ENCODE measurements at regions not wholly inside any gene's neighbourhood (a gene's known extent, or its start where the extent isn't known, plus 50 kb on each side); places are given as distances from the start of the nearest gene placed in this dataset.

DNA sequence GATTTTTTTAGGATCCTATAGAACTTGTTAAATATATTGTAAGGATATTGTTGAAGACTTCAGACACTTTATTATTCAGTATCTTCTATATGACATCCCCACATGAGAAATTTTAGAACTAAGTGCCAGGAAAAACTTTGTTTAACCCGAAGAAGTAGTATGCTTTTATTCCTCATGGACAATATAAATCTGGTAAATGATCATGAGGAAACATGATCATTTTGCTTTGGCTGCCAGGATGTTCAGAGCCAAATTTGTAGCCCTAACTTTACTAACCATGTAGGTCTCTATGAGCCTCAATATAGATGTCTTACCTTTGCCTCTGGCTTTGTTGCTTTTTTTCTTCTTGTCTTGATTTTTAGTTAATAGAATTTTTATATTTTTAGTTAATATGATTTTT, 77.8 kb upstream of the TEX13D start:
- Histone ChIP-seq H3K9me3 (ENCODE audit: insufficient read depth, low read depth) (no peaks in the 10 kb centered on the region), H3K4me2 (no peak overlapping the region), H3F3A (ENCODE audit: insufficient read depth, low read depth) (no peaks in the 10 kb centered on the region), H3K9me2 (ENCODE audit: insufficient read depth) (no peaks in the 10 kb centered on the region), H3K4me3 (no peak overlapping the region), H3K27me3 (ENCODE audit: insufficient read depth, low read depth) (no peaks in the 10 kb centered on the region), H3K36me3 (ENCODE audit: low read depth) (no peaks in the 10 kb centered on the region), H3K79me2 (ENCODE audit: low read depth) (no peaks in the 10 kb centered on the region), H2AFZ (no peak overlapping the region), H3K4me1 (replicated peaks; ENCODE audit: insufficient read depth) (no peaks in the 10 kb centered on the region), H4K20me1 (ENCODE audit: insufficient read depth) (no peaks in the 10 kb centered on the region; the same call in 1 of the 2 replicates), H3K27ac (no peak overlapping the region)
- intact Hi-C loops (cut with micrococcal nuclease; ENCODE audit: unreplicated experiment), result no loop called here
- ChIA-PET POLR2A (ENCODE audit: unreplicated experiment) (no interaction called here), CTCF (no interaction called here)
- no TSS peak for BruUV-seq (replicated peaks)
- no peak for DNase-seq
- TF ChIP-seq, protein P1, sequence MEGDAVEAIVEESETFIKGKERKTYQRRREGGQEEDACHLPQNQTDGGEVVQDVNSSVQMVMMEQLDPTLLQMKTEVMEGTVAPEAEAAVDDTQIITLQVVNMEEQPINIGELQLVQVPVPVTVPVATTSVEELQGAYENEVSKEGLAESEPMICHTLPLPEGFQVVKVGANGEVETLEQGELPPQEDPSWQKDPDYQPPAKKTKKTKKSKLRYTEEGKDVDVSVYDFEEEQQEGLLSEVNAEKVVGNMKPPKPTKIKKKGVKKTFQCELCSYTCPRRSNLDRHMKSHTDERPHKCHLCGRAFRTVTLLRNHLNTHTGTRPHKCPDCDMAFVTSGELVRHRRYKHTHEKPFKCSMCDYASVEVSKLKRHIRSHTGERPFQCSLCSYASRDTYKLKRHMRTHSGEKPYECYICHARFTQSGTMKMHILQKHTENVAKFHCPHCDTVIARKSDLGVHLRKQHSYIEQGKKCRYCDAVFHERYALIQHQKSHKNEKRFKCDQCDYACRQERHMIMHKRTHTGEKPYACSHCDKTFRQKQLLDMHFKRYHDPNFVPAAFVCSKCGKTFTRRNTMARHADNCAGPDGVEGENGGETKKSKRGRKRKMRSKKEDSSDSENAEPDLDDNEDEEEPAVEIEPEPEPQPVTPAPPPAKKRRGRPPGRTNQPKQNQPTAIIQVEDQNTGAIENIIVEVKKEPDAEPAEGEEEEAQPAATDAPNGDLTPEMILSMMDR (conservative IDR thresholded peaks at IDR 0.05), result no peak
- TF ChIP-seq EZH2 (IDR thresholded peaks at IDR 0.05; ENCODE audit: low read depth), result no peak

DNA sequence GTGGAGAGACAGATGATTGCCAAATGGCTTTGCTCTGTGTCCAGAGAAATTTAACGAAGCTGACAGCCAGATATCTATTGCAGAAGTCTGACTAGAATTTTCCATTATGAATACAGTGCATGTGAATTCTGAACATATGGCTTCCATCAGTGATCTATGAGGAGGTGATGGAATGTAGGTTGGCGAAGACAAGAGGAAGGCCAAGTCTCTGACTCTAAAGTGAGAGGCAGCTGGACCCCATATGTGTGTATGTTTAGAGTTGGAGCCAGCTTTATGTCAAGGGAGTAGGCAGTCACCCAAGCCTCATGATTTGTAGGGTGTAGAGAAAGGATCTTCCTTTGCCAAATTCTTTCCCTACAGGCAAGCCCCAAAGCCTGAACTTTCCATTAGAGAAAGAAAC, 76.2 kb upstream of the TEX13D start:
- intact Hi-C loops (cut with micrococcal nuclease; ENCODE audit: unreplicated experiment), result no loop called here
- no peaks in the 10 kb centered on the region for H3K4me1 ChIP-seq (replicated peaks; ENCODE audit: insufficient read depth)
- no peaks in the 10 kb centered on the region for H3K36me3 ChIP-seq (ENCODE audit: low read depth)
- no peak overlapping the region for H3K4me2 ChIP-seq
- POLR2A ChIA-PET (ENCODE audit: unreplicated experiment), result no interaction called here
- H3K9me3 ChIP-seq (ENCODE audit: insufficient read depth, low read depth), result no peaks in the 10 kb centered on the region
- no peak overlapping the region for H2AFZ ChIP-seq
- no peak overlapping the region for H3K4me3 ChIP-seq
- H4K20me1 ChIP-seq (ENCODE audit: insufficient read depth), result no peaks in the 10 kb centered on the region; the same call in 1 of the 2 replicates
- TF ChIP-seq, protein P1 (conservative IDR thresholded peaks at IDR 0.05), result no peak
- TF ChIP-seq EZH2 (IDR thresholded peaks at IDR 0.05; ENCODE audit: low read depth), result no peak
- DNase-seq, result no peak
- H3K27me3 ChIP-seq (ENCODE audit: insufficient read depth, low read depth), result no peaks in the 10 kb centered on the region
- H3K9me2 ChIP-seq (ENCODE audit: insufficient read depth), result no peaks in the 10 kb centered on the region
- BruUV-seq (replicated peaks), result no TSS peak
- CTCF ChIA-PET, result no interaction called here
- no peak overlapping the region for H3K27ac ChIP-seq
- no peaks in the 10 kb centered on the region for H3F3A ChIP-seq (ENCODE audit: insufficient read depth, low read depth)
- no peaks in the 10 kb centered on the region for H3K79me2 ChIP-seq (ENCODE audit: low read depth)

DNA sequence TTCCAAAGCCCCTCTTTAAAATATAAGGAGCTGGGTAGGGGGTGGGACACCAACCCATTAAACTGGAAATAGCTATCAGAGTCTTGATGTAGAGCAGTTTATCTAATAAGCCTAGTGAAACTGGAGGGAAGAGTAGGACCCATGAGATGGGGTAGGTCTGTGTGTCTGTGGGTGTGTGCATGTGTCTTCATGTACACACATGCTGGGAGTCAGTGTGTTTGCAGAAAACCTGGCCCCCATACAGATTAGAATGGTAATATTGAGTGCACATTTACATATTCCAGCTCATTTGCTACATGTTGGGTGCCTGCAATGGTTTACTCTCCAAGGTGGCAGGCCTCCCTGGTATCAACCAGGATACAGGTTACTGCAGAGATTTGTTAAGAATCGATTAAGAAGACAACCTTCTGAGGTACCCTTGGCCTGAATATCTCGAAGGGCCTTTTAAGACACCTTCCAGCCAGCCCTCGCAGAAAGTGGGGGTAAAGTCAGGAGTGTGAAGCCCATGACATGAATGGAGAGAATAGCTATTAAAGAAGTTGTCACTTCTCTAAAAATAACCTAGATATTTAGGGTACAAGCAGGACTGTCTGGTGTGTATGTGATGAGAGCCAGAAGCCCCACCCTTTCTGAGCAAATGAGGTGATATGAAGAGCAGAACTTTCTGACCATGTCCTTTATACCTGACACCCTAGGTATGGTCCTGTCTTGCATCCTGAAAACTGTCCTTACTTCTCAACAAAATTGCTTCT, 75.7 kb upstream of the TEX13D start:
- ChIA-PET POLR2A (ENCODE audit: unreplicated experiment) (no interaction called here), CTCF (no interaction called here)
- TF ChIP-seq, protein P1 (conservative IDR thresholded peaks at IDR 0.05), result no peak
- TF ChIP-seq EZH2 (IDR thresholded peaks at IDR 0.05; ENCODE audit: low read depth), result no peak

More for the DNA sequence above, 75.7 kb upstream of the TEX13D start:
- Histone ChIP-seq H3K27ac (no peak overlapping the region), H3F3A (ENCODE audit: insufficient read depth, low read depth) (no peaks in the 10 kb centered on the region), H2AFZ (no peak overlapping the region), H3K79me2 (ENCODE audit: low read depth) (no peaks in the 10 kb centered on the region), H4K20me1 (ENCODE audit: insufficient read depth) (no peaks in the 10 kb centered on the region; the same call in 1 of the 2 replicates), H3K9me3 (ENCODE audit: insufficient read depth, low read depth) (no peaks in the 10 kb centered on the region), H3K4me3 (no peak overlapping the region), H3K36me3 (ENCODE audit: low read depth) (no peaks in the 10 kb centered on the region), H3K9me2 (ENCODE audit: insufficient read depth) (no peaks in the 10 kb centered on the region), H3K4me2 (no peak overlapping the region), H3K27me3 (ENCODE audit: insufficient read depth, low read depth) (no peaks in the 10 kb centered on the region), H3K4me1 (replicated peaks; ENCODE audit: insufficient read depth) (no peaks in the 10 kb centered on the region)
- no peak for DNase-seq
- BruUV-seq (replicated peaks), result no TSS peak
- intact Hi-C loops (cut with micrococcal nuclease; ENCODE audit: unreplicated experiment), result no loop called here

All from PC-9 (cell line).